ENCODE measurements at regions not wholly inside any gene's neighbourhood (a gene's known extent, or its start where the extent isn't known, plus 50 kb on each side); places are given as distances from the start of the nearest gene placed in this dataset.

- DNase-seq: peak; percentile 56
- Mint-ChIP-seq H3K9me3 (no peaks in the 10 kb centered on the region), H3K4me3 (no peak overlapping the region), H3K36me3 (ENCODE audit: low read depth) (no peaks in the 10 kb centered on the region), H3K27me3 (peaks cover 4% of the 10 kb centered on the region), H3K27ac (peak overlapping the region; percentile 67), H3K4me1 (peaks cover 30% of the 10 kb centered on the region)
- intact Hi-C loops (cut with micrococcal nuclease): no loop called here
Observed at GRCh38 chr1:54464477-54465146, 58.4 kb upstream of the SSBP3 start.

- DNase-seq: peak; percentile 60
- Mint-ChIP-seq H3K4me3 (peak overlapping the region; percentile 38), H3K9me3 (no peaks in the 10 kb centered on the region), H3K36me3 (ENCODE audit: low read depth) (no peaks in the 10 kb centered on the region), H3K4me1 (peaks cover 30% of the 10 kb centered on the region), H3K27me3 (peaks cover 6% of the 10 kb centered on the region), H3K27ac (peak overlapping the region; percentile 64)
- intact Hi-C loops (cut with micrococcal nuclease): no loop called here
Observed at GRCh38 chr1:54464031-54464476, 57.9 kb upstream of the SSBP3 start.

GRCh38 chr1:54463259-54464030 lies 57.3 kb upstream of the SSBP3 start:
- no peaks in the 10 kb centered on the region for H3K9me3 Mint-ChIP-seq
- no peak for DNase-seq
- intact Hi-C loops (cut with micrococcal nuclease): no loop called here
- peak overlapping the region; percentile 38 for H3K4me3 Mint-ChIP-seq
- H3K27me3 Mint-ChIP-seq: peaks cover 6% of the 10 kb centered on the region
- peaks cover 30% of the 10 kb centered on the region for H3K4me1 Mint-ChIP-seq
- H3K36me3 Mint-ChIP-seq (ENCODE audit: low read depth): no peaks in the 10 kb centered on the region
- peak overlapping the region; percentile 64 for H3K27ac Mint-ChIP-seq

- intact Hi-C loops (cut with micrococcal nuclease): no loop called here
- Mint-ChIP-seq H3K27ac (no peak overlapping the region), H3K36me3 (ENCODE audit: low read depth) (no peaks in the 10 kb centered on the region), H3K4me1 (peaks cover 30% of the 10 kb centered on the region), H3K9me3 (peaks cover 3% of the 10 kb centered on the region), H3K27me3 (peaks cover 6% of the 10 kb centered on the region), H3K4me3 (no peak overlapping the region)
- DNase-seq: no peak
Observed at GRCh38 chr1:54462597-54463258, 56.5 kb upstream of the SSBP3 start.

GRCh38 chr1:54461731-54462596 lies 55.8 kb upstream of the SSBP3 start:
- Mint-ChIP-seq H3K36me3 (ENCODE audit: low read depth) (no peaks in the 10 kb centered on the region), H3K27me3 (peaks cover 3% of the 10 kb centered on the region), H3K27ac (peak overlapping the region; percentile 58), H3K9me3 (peaks cover 3% of the 10 kb centered on the region), H3K4me3 (no peak overlapping the region), H3K4me1 (peaks cover 30% of the 10 kb centered on the region)
- intact Hi-C loops (cut with micrococcal nuclease): no loop called here
- no peak for DNase-seq

GRCh38 chr1:54460861-54461387 lies 54.7 kb upstream of the SSBP3 start:
- H3K4me3 Mint-ChIP-seq: no peak overlapping the region
- no peak for DNase-seq
- no peaks in the 10 kb centered on the region for H3K36me3 Mint-ChIP-seq (ENCODE audit: low read depth)
- H3K27me3 Mint-ChIP-seq: peaks cover 4% of the 10 kb centered on the region
- intact Hi-C loops (cut with micrococcal nuclease): no loop called here
- peaks cover 30% of the 10 kb centered on the region for H3K4me1 Mint-ChIP-seq
- peak overlapping the region; percentile 13 for H3K27ac Mint-ChIP-seq
- peaks cover 3% of the 10 kb centered on the region for H3K9me3 Mint-ChIP-seq

- H3K36me3 Mint-ChIP-seq (ENCODE audit: low read depth): no peaks in the 10 kb centered on the region
- H3K9me3 Mint-ChIP-seq: peaks cover 3% of the 10 kb centered on the region
- H3K27me3 Mint-ChIP-seq: peaks cover 5% of the 10 kb centered on the region
- H3K4me3 Mint-ChIP-seq: no peak overlapping the region
- H3K27ac Mint-ChIP-seq: no peak overlapping the region
- peak; percentile 79 for DNase-seq
- intact Hi-C loops (cut with micrococcal nuclease): no loop called here
- peaks cover 30% of the 10 kb centered on the region for H3K4me1 Mint-ChIP-seq
Observed at GRCh38 chr1:54460351-54460750, 54.2 kb upstream of the SSBP3 start.

- H3K27me3 Mint-ChIP-seq: peaks cover 5% of the 10 kb centered on the region
- DNase-seq: peak; percentile 55
- H3K9me3 Mint-ChIP-seq: peaks cover 3% of the 10 kb centered on the region
- intact Hi-C loops (cut with micrococcal nuclease): no loop called here
- H3K36me3 Mint-ChIP-seq (ENCODE audit: low read depth): no peaks in the 10 kb centered on the region
- H3K27ac Mint-ChIP-seq: no peak overlapping the region
- H3K4me3 Mint-ChIP-seq: no peak overlapping the region
- peaks cover 30% of the 10 kb centered on the region for H3K4me1 Mint-ChIP-seq
Observed at GRCh38 chr1:54459726-54460191, 53.6 kb upstream of the SSBP3 start.

- peak overlapping the region; percentile 25 for H3K27ac Mint-ChIP-seq
- DNase-seq: no peak
- no peak overlapping the region for H3K4me3 Mint-ChIP-seq
- intact Hi-C loops (cut with micrococcal nuclease): no loop called here
- peaks cover 3% of the 10 kb centered on the region for H3K9me3 Mint-ChIP-seq
- no peaks in the 10 kb centered on the region for H3K36me3 Mint-ChIP-seq (ENCODE audit: low read depth)
- H3K4me1 Mint-ChIP-seq: peaks cover 24% of the 10 kb centered on the region
- peaks cover 5% of the 10 kb centered on the region for H3K27me3 Mint-ChIP-seq
Observed at GRCh38 chr1:54459140-54459539, 52.9 kb upstream of the SSBP3 start.

- H3K4me1 Mint-ChIP-seq: peaks cover 16% of the 10 kb centered on the region
- H3K9me3 Mint-ChIP-seq: peaks cover 3% of the 10 kb centered on the region
- DNase-seq: no peak
- H3K27ac Mint-ChIP-seq: no peak overlapping the region
- intact Hi-C loops (cut with micrococcal nuclease): no loop called here
- no peak overlapping the region for H3K4me3 Mint-ChIP-seq
- H3K27me3 Mint-ChIP-seq: peaks cover 6% of the 10 kb centered on the region
- no peaks in the 10 kb centered on the region for H3K36me3 Mint-ChIP-seq (ENCODE audit: low read depth)
Observed at GRCh38 chr1:54456921-54457529, 50.8 kb upstream of the SSBP3 start.

- Mint-ChIP-seq H3K4me3 (no peak overlapping the region), H3K27ac (no peak overlapping the region), H3K27me3 (peaks cover 8% of the 10 kb centered on the region), H3K36me3 (ENCODE audit: low read depth) (no peaks in the 10 kb centered on the region), H3K9me3 (peaks cover 3% of the 10 kb centered on the region), H3K4me1 (peaks cover 16% of the 10 kb centered on the region)
- intact Hi-C loops (cut with micrococcal nuclease): no loop called here
- DNase-seq: no peak
Observed at GRCh38 chr1:54456361-54456760, 50.2 kb upstream of the SSBP3 start.
